Caco-2 (cell line): ENCODE measurements at regions not wholly inside any gene's neighbourhood (a gene's known extent, or its start where the extent isn't known, plus 50 kb on each side); places are given as distances from the start of the nearest gene placed in this dataset.

Source experiments
- BruUV-seq: library from RNA; stranded (reverse); fragments of 400-500 nt; replicated peaks from 2 replicates; lab custom pipeline; 2021; lab: Mats Ljungman, UMichigan
- CTCF ChIA-PET: fragments of 300-600 bp; sonication (Branson Sonifier 250); formaldehyde crosslinking; loops from one replicate; lab custom pipeline; 2022; ENCODE audit warnings: antibody characterized with exemption; lab: Charles Lee
- POLR2A ChIA-PET: fragments of 300-600 bp; sonication (Branson Sonifier 250); formaldehyde crosslinking; loops from one replicate; lab custom pipeline; 2022; ENCODE audit warnings: antibody characterized with exemption; lab: Charles Lee
- DNase-seq, 2 experiments: peaks; one replicate each; pipeline versions ENCODE4 v3.0.0 to v3.0.0-alpha.2; 2020 to 2022
- H3K27me3 ChIP-seq: replicated peaks from 2 replicates; pipeline ENCODE4 v1.6.0; 2011; ENCODE audit warnings: low read length; ENCODE audit not compliant: control insufficient read depth, insufficient read depth
- H3K36me3 ChIP-seq: 2 replicates; pipeline ENCODE4 v1.5.1; 2011; ENCODE audit warnings: low read length; ENCODE audit not compliant: control insufficient read depth, insufficient read depth
- H3K4me1 ChIP-seq: fragments of 250-450 bp; sonication (Bioruptor Pico); 2 replicates; pipeline ENCODE4 v1.5.1; 2020; ENCODE audit warnings: mild to moderate bottlenecking
- H3K4me3 ChIP-seq: 2 replicates; pipeline ENCODE4 v1.5.1; 2011; ENCODE audit warnings: low read depth, mild to moderate bottlenecking, control low read depth, low read length
- H3K9me3 ChIP-seq: fragments of 250-450 bp; sonication (Bioruptor Pico); 2 replicates; pipeline ENCODE4 v1.5.1; 2020; ENCODE audit warnings: mild to moderate bottlenecking, moderate library complexity
- H3K27ac Mint-ChIP-seq: one replicate; pipeline ENCODE4 v1.8.0; 2022; ENCODE audit warnings: mixed read lengths; ENCODE audit not compliant: unreplicated experiment
- H3K27me3 Mint-ChIP-seq: one replicate; pipeline ENCODE4 v1.8.0; 2022; ENCODE audit warnings: mixed read lengths; ENCODE audit not compliant: insufficient read depth, unreplicated experiment
- H3K36me3 Mint-ChIP-seq: one replicate; pipeline ENCODE4 v1.8.0; 2022; ENCODE audit warnings: mild to moderate bottlenecking, mixed read lengths; ENCODE audit not compliant: insufficient read depth, unreplicated experiment
- H3K4me1 Mint-ChIP-seq: one replicate; pipeline ENCODE4 v1.8.0; 2022; ENCODE audit warnings: low read depth, mixed read lengths; ENCODE audit not compliant: unreplicated experiment
- H3K4me3 Mint-ChIP-seq: one replicate; pipeline ENCODE4 v1.8.0; 2022; ENCODE audit warnings: mild to moderate bottlenecking, moderate library complexity, mixed read lengths; ENCODE audit not compliant: unreplicated experiment
- H3K9me3 Mint-ChIP-seq: one replicate; pipeline ENCODE4 v1.8.0; 2022; ENCODE audit warnings: mixed read lengths; ENCODE audit not compliant: unreplicated experiment
- intact Hi-C: fragments of 100-400 bp; cut with micrococcal nuclease; formaldehyde crosslinking; loops from one replicate; pipeline ENCODE4 v1.10.0; 2022; ENCODE audit not compliant: unreplicated experiment
- TF ChIP-seq, protein P1 (sequence below), 2 experiments: fragments of 200-600 bp in 1 of 2; IDR thresholded peaks; 1 replicate in 1 of 2; 2 replicates in 1 of 2; pipeline versions ENCODE4 v1.5.1 to v1.8.0; 2011 to 2022; ENCODE audit warnings: antibody characterized with exemption in 1 of 2, control low read depth in 1 of 2, inconsistent platforms in 1 of 2, low read depth in 1 of 2, low read length in 1 of 2, mild to moderate bottlenecking in 1 of 2, moderate library complexity in 1 of 2; ENCODE audit not compliant: insufficient read depth in 1 of 2, severe bottlenecking in 1 of 2, unreplicated experiment in 1 of 2

DNA sequence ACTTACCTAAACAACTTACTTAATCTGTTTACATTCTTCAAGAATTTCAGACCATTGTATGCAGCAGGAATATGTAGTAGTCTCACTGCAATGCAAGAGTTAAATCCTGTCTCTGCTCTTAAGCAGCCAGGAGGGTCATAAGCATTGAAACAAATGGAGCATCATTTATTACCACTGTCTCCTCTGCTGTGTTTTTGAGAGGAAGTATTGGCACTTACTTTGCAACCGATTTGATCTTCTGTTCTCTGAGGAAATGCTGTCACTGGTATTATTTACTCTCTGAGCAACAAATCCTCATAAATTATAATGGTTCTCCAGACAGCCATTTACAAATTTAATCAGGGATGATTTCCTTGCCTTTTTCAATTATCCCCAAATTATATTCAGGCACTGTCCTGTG is 1367.1 kb downstream of the STIM2 start:
- Mint-ChIP-seq H3K36me3 (no peaks in the 10 kb centered on the region), H3K9me3 (no peaks in the 10 kb centered on the region), H3K27me3 (no peaks in the 10 kb centered on the region), H3K27ac (no peak overlapping the region), H3K4me1 (peaks cover 9% of the 10 kb centered on the region), H3K4me3 (no peak overlapping the region)
- CTCF ChIA-PET: no interaction called here
- Histone ChIP-seq H3K27me3 (no peaks in the 10 kb centered on the region), H3K36me3 (no peaks in the 10 kb centered on the region), H3K4me1 (peaks cover 17% of the 10 kb centered on the region; the same call in 1 of the 2 replicates), H3K4me3 (no peak overlapping the region), H3K9me3 (no peaks in the 10 kb centered on the region)
- POLR2A ChIA-PET: no interaction called here
- BruUV-seq: no TSS peak
- DNase-seq: no peak
- intact Hi-C loops: loop anchor here (5.0 to 10.0 kb wide), 4 partner anchors 150 to 460 kb away; no protein-coding TSS in a partner anchor
- TF ChIP-seq, protein P1, sequence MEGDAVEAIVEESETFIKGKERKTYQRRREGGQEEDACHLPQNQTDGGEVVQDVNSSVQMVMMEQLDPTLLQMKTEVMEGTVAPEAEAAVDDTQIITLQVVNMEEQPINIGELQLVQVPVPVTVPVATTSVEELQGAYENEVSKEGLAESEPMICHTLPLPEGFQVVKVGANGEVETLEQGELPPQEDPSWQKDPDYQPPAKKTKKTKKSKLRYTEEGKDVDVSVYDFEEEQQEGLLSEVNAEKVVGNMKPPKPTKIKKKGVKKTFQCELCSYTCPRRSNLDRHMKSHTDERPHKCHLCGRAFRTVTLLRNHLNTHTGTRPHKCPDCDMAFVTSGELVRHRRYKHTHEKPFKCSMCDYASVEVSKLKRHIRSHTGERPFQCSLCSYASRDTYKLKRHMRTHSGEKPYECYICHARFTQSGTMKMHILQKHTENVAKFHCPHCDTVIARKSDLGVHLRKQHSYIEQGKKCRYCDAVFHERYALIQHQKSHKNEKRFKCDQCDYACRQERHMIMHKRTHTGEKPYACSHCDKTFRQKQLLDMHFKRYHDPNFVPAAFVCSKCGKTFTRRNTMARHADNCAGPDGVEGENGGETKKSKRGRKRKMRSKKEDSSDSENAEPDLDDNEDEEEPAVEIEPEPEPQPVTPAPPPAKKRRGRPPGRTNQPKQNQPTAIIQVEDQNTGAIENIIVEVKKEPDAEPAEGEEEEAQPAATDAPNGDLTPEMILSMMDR (IDR thresholded peaks at IDR 0.05; ENCODE audit: insufficient read depth in 1 of 2, low read depth in 1 of 2, low read length in 1 of 2, severe bottlenecking in 1 of 2, unreplicated experiment in 1 of 2): no peak

DNA sequence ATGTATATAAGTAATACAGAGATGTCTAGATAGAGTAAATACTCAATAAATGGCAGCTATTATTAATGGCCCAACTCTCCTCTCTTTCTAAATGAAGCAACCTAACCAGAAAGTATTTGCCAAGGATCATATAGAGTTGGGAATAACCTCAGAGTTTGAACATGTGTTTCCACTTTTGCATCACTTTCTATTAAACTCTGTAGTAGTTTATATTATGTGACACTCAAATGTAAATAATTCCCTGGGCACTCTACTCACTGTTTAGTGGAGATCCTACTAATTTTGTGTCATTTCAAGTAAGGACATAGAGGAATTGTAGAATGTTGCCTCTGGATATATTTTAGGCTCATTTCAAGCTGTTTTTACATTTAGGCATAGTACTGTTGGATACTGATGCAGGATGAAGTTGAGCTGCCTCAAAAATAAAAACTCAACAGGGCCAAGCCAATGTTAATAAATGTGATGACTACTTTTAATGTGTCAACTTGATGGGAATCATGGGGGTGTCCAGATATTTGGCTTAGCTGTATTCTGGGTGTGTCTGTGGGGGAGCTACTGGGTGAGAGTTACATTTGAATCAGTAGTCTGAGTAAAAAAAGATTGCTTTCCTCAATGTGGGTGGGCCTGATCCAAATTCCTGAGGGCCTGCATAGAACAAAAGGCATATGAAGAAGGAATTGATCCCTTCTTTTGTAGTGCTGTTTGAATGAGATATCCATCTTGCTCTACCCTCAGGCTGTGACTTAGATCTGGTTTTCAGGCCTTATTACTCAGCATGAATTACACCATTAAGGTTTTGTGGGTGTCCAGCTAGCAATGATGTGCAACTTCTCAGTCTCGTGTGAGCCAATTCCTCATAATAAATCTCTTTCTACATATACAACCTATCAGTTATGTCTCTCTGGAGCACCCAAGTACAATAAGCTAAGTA is 1368.2 kb downstream of the STIM2 start:
- no peak for DNase-seq
- H3K27ac Mint-ChIP-seq: peak overlapping the region; percentile 57

DNA sequence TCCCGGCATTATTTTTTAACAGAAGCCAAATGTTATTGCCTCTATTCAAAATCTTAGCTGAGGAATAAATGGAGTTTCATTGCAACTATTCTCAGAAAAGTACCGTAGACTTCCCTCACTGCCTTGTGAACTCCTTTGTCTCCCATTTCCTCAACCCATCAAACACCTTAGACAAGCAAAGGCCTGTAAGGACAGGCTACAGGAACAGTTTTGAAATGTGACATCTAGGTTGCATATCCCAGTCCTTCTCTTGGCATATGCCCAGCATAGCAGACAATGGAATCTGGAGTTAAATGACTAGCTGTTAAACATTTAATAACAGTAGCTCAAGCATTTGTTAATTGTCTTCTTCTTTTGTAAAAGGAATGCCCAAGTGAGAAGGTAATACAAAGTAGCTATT is 1371.7 kb downstream of the STIM2 start:
- H3K4me1 ChIP-seq: peaks cover 10% of the 10 kb centered on the region; the same call in 1 of the 2 replicates
- H3K27me3 ChIP-seq: no peaks in the 10 kb centered on the region
- Mint-ChIP-seq H3K27me3 (no peaks in the 10 kb centered on the region), H3K9me3 (no peaks in the 10 kb centered on the region), H3K36me3 (no peaks in the 10 kb centered on the region), H3K4me1 (peaks cover 9% of the 10 kb centered on the region), H3K4me3 (no peak overlapping the region), H3K27ac (no peak overlapping the region)
- DNase-seq: no peak
- intact Hi-C loops: no loop called here
- H3K4me3 ChIP-seq: no peak overlapping the region
- TF ChIP-seq, protein P1 (IDR thresholded peaks at IDR 0.05; ENCODE audit: insufficient read depth in 1 of 2, low read depth in 1 of 2, low read length in 1 of 2, severe bottlenecking in 1 of 2, unreplicated experiment in 1 of 2): no peak
- H3K9me3 ChIP-seq: no peaks in the 10 kb centered on the region
- POLR2A ChIA-PET: no interaction called here
- CTCF ChIA-PET: no interaction called here
- H3K36me3 ChIP-seq: no peaks in the 10 kb centered on the region
- no TSS peak for BruUV-seq

More for the DNA sequence above, 1368.2 kb downstream of the STIM2 start:
- peaks cover 17% of the 10 kb centered on the region; the same call in 1 of the 2 replicates for H3K4me1 ChIP-seq
- intact Hi-C loops: loop anchor here (5.0 to 10.0 kb wide), 4 partner anchors 148 to 458 kb away; no protein-coding TSS in a partner anchor
- Mint-ChIP-seq H3K36me3 (no peaks in the 10 kb centered on the region), H3K9me3 (no peaks in the 10 kb centered on the region), H3K4me3 (no peak overlapping the region), H3K27me3 (no peaks in the 10 kb centered on the region), H3K4me1 (peaks cover 9% of the 10 kb centered on the region)
- no peaks in the 10 kb centered on the region for H3K27me3 ChIP-seq
- H3K9me3 ChIP-seq: no peaks in the 10 kb centered on the region
- CTCF ChIA-PET: no interaction called here
- no peaks in the 10 kb centered on the region for H3K36me3 ChIP-seq
- H3K4me3 ChIP-seq: no peak overlapping the region
- POLR2A ChIA-PET: no interaction called here
- BruUV-seq: no TSS peak
- TF ChIP-seq, protein P1 (IDR thresholded peaks at IDR 0.05; ENCODE audit: insufficient read depth in 1 of 2, low read depth in 1 of 2, low read length in 1 of 2, severe bottlenecking in 1 of 2, unreplicated experiment in 1 of 2): no peak
